Fibroblast of lung (primary cell): ENCODE measurements at regions not wholly inside any gene's neighbourhood (a gene's known extent, or its start where the extent isn't known, plus 50 kb on each side); places are given as distances from the start of the nearest gene placed in this dataset.

Experiments
- DNase-seq, 2 donors: peaks; one replicate each; pipeline versions ENCODE4 v3.0.0 to v3.0.0-alpha.2; 2010; ENCODE audit warnings: low read depth in 2 of 2
- H2AFZ ChIP-seq: 2 replicates; pipeline ENCODE4 v1.5.1; 2012; ENCODE audit warnings: low read length, control low read depth, inconsistent platforms
- H3K27ac ChIP-seq: 2 replicates; pipeline ENCODE4 v1.5.1; 2011; ENCODE audit warnings: low read length, control low read depth; ENCODE audit not compliant: insufficient read depth
- H3K27me3 ChIP-seq: 2 replicates; pipeline ENCODE4 v1.5.1; 2011; ENCODE audit warnings: mild to moderate bottlenecking, low read length; ENCODE audit not compliant: control insufficient read depth, insufficient read depth
- H3K36me3 ChIP-seq: 2 replicates; pipeline ENCODE4 v1.5.1; 2011; ENCODE audit warnings: low read length; ENCODE audit not compliant: control insufficient read depth, insufficient read depth
- H3K4me1 ChIP-seq: 2 replicates; pipeline ENCODE4 v1.5.1; 2011; ENCODE audit warnings: low read length; ENCODE audit not compliant: control insufficient read depth, insufficient read depth; ENCODE audit errors: extremely low read depth
- H3K4me2 ChIP-seq: 2 replicates; pipeline ENCODE4 v1.5.1; 2011; ENCODE audit warnings: low read length, control low read depth; ENCODE audit not compliant: insufficient read depth; ENCODE audit errors: extremely low read depth
- H3K4me3 ChIP-seq, 4 experiments: fragments of 200-600 bp in 1 of 4; sonication (generic) in 1 of 4; replicated peaks in 1 of 4; 2 replicates each; pipeline ENCODE4 v1.5.1; 2011 to 2016; ENCODE audit warnings: low read length in 4 of 4, low read depth in 3 of 4, mild to moderate bottlenecking in 3 of 4, control low read depth in 2 of 4, inconsistent platforms in 1 of 4, mixed read lengths in 1 of 4; ENCODE audit not compliant: insufficient read depth in 1 of 4; ENCODE audit errors: control extremely low read depth in 1 of 4
- H3K79me2 ChIP-seq: 2 replicates; pipeline ENCODE4 v1.5.1; 2012; ENCODE audit warnings: mild to moderate bottlenecking, low read length, inconsistent platforms; ENCODE audit not compliant: control insufficient read depth, insufficient read depth
- H3K9ac ChIP-seq: 2 replicates; pipeline ENCODE4 v1.5.1; 2011; ENCODE audit warnings: mild to moderate bottlenecking, low read length, control low read depth; ENCODE audit not compliant: insufficient read depth
- H3K9me3 ChIP-seq: 2 replicates; pipeline ENCODE4 v1.5.1; 2012; ENCODE audit warnings: low read depth, low read length; ENCODE audit not compliant: control insufficient read depth, insufficient read depth
- H4K20me1 ChIP-seq: 2 replicates; pipeline ENCODE4 v1.5.1; 2011; ENCODE audit warnings: low read length; ENCODE audit not compliant: control insufficient read depth, insufficient read depth; ENCODE audit errors: extremely low read depth
- CTCF ChIP-seq, 2 donors: IDR thresholded peaks in 1 of 2; conservative IDR thresholded peaks in 1 of 2; 1 replicate in 1 of 2; 2 replicates in 1 of 2; pipeline ENCODE4 v1.5.1; 2011 to 2012; ENCODE audit warnings: low read length in 2 of 2, control low read depth in 1 of 2, inconsistent platforms in 1 of 2, low read depth in 1 of 2, mild to moderate bottlenecking in 1 of 2
- EZH2 ChIP-seq: IDR thresholded peaks from 2 replicates; pipeline ENCODE4 v1.5.1; 2012; ENCODE audit warnings: low read length, control low read depth, mild to moderate bottlenecking; ENCODE audit errors: missing control alignments

GRCh38 chr10:123529146-123529760 is 136.9 kb upstream of the GPR26 start:
- no peak overlapping the region for H3K4me3 ChIP-seq
- no peaks in the 10 kb centered on the region for H3K9me3 ChIP-seq
- no peak overlapping the region for H3K27ac ChIP-seq
- H3K79me2 ChIP-seq, result no peaks in the 10 kb centered on the region
- no peaks in the 10 kb centered on the region for H4K20me1 ChIP-seq
- H3K9ac ChIP-seq, result no peak overlapping the region
- no peak overlapping the region for H2AFZ ChIP-seq
- no peaks in the 10 kb centered on the region for H3K4me1 ChIP-seq
- H3K36me3 ChIP-seq, result no peaks in the 10 kb centered on the region
- no peak for DNase-seq
- H3K4me2 ChIP-seq, result no peak overlapping the region
- TF ChIP-seq CTCF (conservative IDR thresholded peaks at IDR 0.05 in 1 of 2, IDR thresholded peaks at IDR 0.05 in 1 of 2; ENCODE audit: low read depth in 1 of 2, low read length in 2 of 2) (no peak), EZH2 (no peak)
- no peaks in the 10 kb centered on the region for H3K27me3 ChIP-seq

- DNase-seq, result no peak
- Histone ChIP-seq H3K4me1 (no peaks in the 10 kb centered on the region), H3K27me3 (no peaks in the 10 kb centered on the region), H4K20me1 (no peaks in the 10 kb centered on the region), H3K9ac (no peak overlapping the region), H3K36me3 (no peaks in the 10 kb centered on the region), H3K9me3 (no peaks in the 10 kb centered on the region), H2AFZ (no peak overlapping the region), H3K4me2 (no peak overlapping the region), H3K27ac (no peak overlapping the region), H3K79me2 (no peaks in the 10 kb centered on the region), H3K4me3 (no peak overlapping the region)
- TF ChIP-seq CTCF (conservative IDR thresholded peaks at IDR 0.05 in 1 of 2, IDR thresholded peaks at IDR 0.05 in 1 of 2; ENCODE audit: low read depth in 1 of 2, low read length in 2 of 2) (no peak), EZH2 (no peak)
These were observed 135.8 kb upstream of the GPR26 start for GRCh38 chr10:123530166-123530870.

GRCh38 chr10:123535386-123535785 is 130.8 kb upstream of the GPR26 start:
- no peaks in the 10 kb centered on the region for H3K79me2 ChIP-seq
- H3K27ac ChIP-seq, result no peak overlapping the region
- no peak overlapping the region for H3K9ac ChIP-seq
- TF ChIP-seq EZH2, result no peak
- no peak for TF ChIP-seq CTCF (conservative IDR thresholded peaks at IDR 0.05 in 1 of 2, IDR thresholded peaks at IDR 0.05 in 1 of 2; ENCODE audit: low read depth in 1 of 2, low read length in 2 of 2)
- no peaks in the 10 kb centered on the region for H4K20me1 ChIP-seq
- H3K9me3 ChIP-seq, result no peaks in the 10 kb centered on the region
- H2AFZ ChIP-seq, result no peak overlapping the region
- no peak for DNase-seq
- H3K4me2 ChIP-seq, result no peak overlapping the region
- no peaks in the 10 kb centered on the region for H3K36me3 ChIP-seq
- no peaks in the 10 kb centered on the region for H3K27me3 ChIP-seq
- no peak overlapping the region for H3K4me3 ChIP-seq
- no peaks in the 10 kb centered on the region for H3K4me1 ChIP-seq
